A549 (cell line): ENCODE measurements at regions not wholly inside any gene's neighbourhood (a gene's known extent, or its start where the extent isn't known, plus 50 kb on each side); places are given as distances from the start of the nearest gene placed in this dataset.

Experiments
- BCL3 ChIP-seq: fragments of >200 bp; sonication (Bioruptor Twin); formaldehyde crosslinking; IDR thresholded peaks from 3 replicates; pipeline ENCODE4 v1.6.1; 2016
- CTCF ChIP-seq: fragments of >200 bp; sonication (Bioruptor Twin); formaldehyde crosslinking; IDR thresholded peaks from 3 replicates; pipeline ENCODE4 v1.5.1; 2016
- EP300 ChIP-seq, 2 experiments: fragments of >200 bp; sonication (Bioruptor Twin); formaldehyde crosslinking; IDR thresholded peaks; 2 replicates in 1 of 2; 3 replicates in 1 of 2; pipeline ENCODE4 v1.6.1; 2016 to 2017
- JUN ChIP-seq, 2 experiments: fragments of >200 bp; sonication (Bioruptor Twin); formaldehyde crosslinking; IDR thresholded peaks; 2 replicates in 1 of 2; 3 replicates in 1 of 2; pipeline ENCODE4 v1.6.1; 2016 to 2017
- TF ChIP-seq, protein P1 (sequence below): IDR thresholded peaks from 2 replicates; pipeline ENCODE4 v1.6.1; 2012

GRCh38 chr4:3377557-3377956 lies 64.2 kb upstream of the HGFAC start:
- no peak for TF ChIP-seq CTCF
- TF ChIP-seq EP300 (IDR thresholded peaks at IDR 0.05) = no peak
- TF ChIP-seq JUN (IDR thresholded peaks at IDR 0.05) = no peak
- TF ChIP-seq, protein P1, sequence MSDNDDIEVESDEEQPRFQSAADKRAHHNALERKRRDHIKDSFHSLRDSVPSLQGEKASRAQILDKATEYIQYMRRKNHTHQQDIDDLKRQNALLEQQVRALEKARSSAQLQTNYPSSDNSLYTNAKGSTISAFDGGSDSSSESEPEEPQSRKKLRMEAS = no peak
- TF ChIP-seq BCL3 = no peak
